A673 (cell line): ENCODE measurements at regions not wholly inside any gene's neighbourhood (a gene's known extent, or its start where the extent isn't known, plus 50 kb on each side); places are given as distances from the start of the nearest gene placed in this dataset.

Experiments used
- EZH2 ChIP-seq: fragments of 200-600 bp; sonication (generic); IDR thresholded peaks from 2 replicates; pipeline ENCODE4 v1.6.1; 2017; ENCODE audit warnings: borderline replicate concordance, low read depth, mild to moderate bottlenecking, mixed read lengths, antibody characterized with exemption, low read length; ENCODE audit not compliant: poor library complexity, severe bottlenecking
- TF ChIP-seq, protein P1 (sequence below): fragments of 300-800, 200-600 bp; sonication (generic); conservative IDR thresholded peaks from 2 replicates; pipeline ENCODE4 v1.5.1; 2017; ENCODE audit warnings: low read depth, mild to moderate bottlenecking, antibody characterized with exemption, low read length, moderate library complexity, mixed read lengths

DNA sequence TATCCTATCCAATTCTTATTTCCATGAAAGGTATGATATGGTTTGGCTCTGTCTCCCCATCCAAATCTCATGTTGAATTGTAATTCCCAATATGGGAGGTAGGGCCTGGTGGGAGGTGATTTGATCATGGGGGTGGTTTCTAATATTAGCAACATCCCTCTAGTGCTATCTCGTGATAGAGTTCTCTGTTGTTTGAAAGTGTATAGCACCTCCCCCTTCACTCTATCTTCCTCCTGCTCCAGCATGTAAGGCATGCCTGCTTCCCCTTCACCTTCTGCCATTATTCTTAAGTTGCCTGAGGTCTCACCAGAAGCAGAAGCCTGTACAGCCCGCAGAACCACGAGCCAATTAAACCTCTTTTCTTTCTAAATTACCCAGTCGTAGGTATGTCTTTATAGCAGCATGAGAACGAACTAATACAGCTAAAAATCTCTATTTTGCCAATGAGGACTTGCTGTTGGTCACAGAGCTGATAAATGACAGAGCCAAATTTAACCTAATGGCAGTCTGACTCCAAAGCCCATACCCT is 247.2 kb downstream of the HNRNPD start:
- TF ChIP-seq, protein P1, sequence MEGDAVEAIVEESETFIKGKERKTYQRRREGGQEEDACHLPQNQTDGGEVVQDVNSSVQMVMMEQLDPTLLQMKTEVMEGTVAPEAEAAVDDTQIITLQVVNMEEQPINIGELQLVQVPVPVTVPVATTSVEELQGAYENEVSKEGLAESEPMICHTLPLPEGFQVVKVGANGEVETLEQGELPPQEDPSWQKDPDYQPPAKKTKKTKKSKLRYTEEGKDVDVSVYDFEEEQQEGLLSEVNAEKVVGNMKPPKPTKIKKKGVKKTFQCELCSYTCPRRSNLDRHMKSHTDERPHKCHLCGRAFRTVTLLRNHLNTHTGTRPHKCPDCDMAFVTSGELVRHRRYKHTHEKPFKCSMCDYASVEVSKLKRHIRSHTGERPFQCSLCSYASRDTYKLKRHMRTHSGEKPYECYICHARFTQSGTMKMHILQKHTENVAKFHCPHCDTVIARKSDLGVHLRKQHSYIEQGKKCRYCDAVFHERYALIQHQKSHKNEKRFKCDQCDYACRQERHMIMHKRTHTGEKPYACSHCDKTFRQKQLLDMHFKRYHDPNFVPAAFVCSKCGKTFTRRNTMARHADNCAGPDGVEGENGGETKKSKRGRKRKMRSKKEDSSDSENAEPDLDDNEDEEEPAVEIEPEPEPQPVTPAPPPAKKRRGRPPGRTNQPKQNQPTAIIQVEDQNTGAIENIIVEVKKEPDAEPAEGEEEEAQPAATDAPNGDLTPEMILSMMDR = no peak
- no peak for TF ChIP-seq EZH2
